Prostate gland (tissue), 2 donors: ENCODE measurements at regions not wholly inside any gene's neighbourhood (a gene's known extent, or its start where the extent isn't known, plus 50 kb on each side); places are given as distances from the start of the nearest gene placed in this dataset.

Source experiments
- DNase-seq: peaks from one replicate; pipeline ENCODE4 v3.0.0-alpha.2; 2019; ENCODE audit warnings: low spot score
- H3K27ac ChIP-seq, 2 donors: fragments of 200-600 bp; sonication (generic); 2 replicates each; pipeline ENCODE4 v1.5.1; 2017 to 2019
- H3K27me3 ChIP-seq: fragments of 200-600 bp; sonication (generic); replicated peaks from 2 replicates; pipeline ENCODE4 v1.5.1; 2019; ENCODE audit not compliant: insufficient read depth
- H3K36me3 ChIP-seq, 2 donors: fragments of 200-600 bp; sonication (generic); 1 replicate in 1 of 2; 2 replicates in 1 of 2; pipeline versions ENCODE4 v1.5.1 to v1.8.1; 2017 to 2019
- H3K4me1 ChIP-seq: fragments of 200-600 bp; sonication (generic); replicated peaks from 2 replicates; pipeline ENCODE4 v1.5.1; 2019
- H3K4me3 ChIP-seq, 2 donors: fragments of 200-600 bp; sonication (generic); 2 replicates each; pipeline ENCODE4 v1.5.1; 2017 to 2019
- H3K9me3 ChIP-seq: fragments of 200-600 bp; sonication (generic); 2 replicates; pipeline ENCODE4 v1.5.1; 2017
- POLR2A ChIP-seq: fragments of 450-650 bp; IDR thresholded peaks from one replicate; pipeline ENCODE4 v1.6.1; 2016; ENCODE audit warnings: antibody characterized with exemption, mild to moderate bottlenecking
- POLR2AphosphoS5 ChIP-seq: sonication (generic); formaldehyde crosslinking; IDR thresholded peaks from one replicate; pipeline ENCODE4 v1.6.1; 2017; ENCODE audit warnings: antibody characterized with exemption
- WGBS: methylation state at CpG from one replicate; pipeline ENCODE4 v1.1.5; 2018; 5-methylcytosine and 5-hydroxymethylcytosine counted together
- intact Hi-C: fragments of 100-400 bp; cut with DNase I; formaldehyde crosslinking; loops from one replicate; pipeline ENCODE4 v1.14.2; 2022
- TF ChIP-seq, protein P1 (sequence below), 4 experiments: fragments of 200-600 bp in 2 of 4; fragments of 450-650 bp in 2 of 4; sonication (generic) in 2 of 4; IDR thresholded peaks; 1 replicate in 3 of 4; 2 replicates in 1 of 4; pipeline ENCODE4 v1.5.1; 2016 to 2019; ENCODE audit warnings: antibody characterized with exemption in 4 of 4, mild to moderate bottlenecking in 2 of 4, moderate library complexity in 2 of 4

DNA sequence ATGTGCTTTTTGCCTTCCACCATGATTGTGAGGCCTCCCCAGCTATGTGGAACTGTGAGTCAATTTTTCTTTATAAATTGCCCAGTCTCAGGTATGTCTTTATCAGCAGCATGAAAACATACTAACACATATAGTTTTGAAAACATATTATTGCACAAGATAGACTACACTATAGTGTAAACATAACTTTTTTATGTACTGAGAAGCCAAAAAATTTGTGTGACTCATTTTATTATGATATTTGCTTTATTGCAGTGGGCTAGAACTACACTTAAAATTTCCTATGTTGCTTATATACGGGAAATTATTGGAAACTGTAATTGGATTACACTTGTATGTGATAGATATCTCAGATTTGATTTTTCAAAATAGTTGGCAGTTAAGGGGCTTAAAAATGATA is 885.5 kb upstream of the FBXO33 start:
- Histone ChIP-seq H3K36me3 (no peaks in the 10 kb centered on the region), H3K27ac (no peak overlapping the region), H3K4me3 (no peak overlapping the region), H3K4me1 (no peaks in the 10 kb centered on the region), H3K9me3 (no peaks in the 10 kb centered on the region), H3K27me3 (no peaks in the 10 kb centered on the region)
- TF ChIP-seq POLR2A (no peak), POLR2AphosphoS5 (no peak)
- TF ChIP-seq, protein P1, sequence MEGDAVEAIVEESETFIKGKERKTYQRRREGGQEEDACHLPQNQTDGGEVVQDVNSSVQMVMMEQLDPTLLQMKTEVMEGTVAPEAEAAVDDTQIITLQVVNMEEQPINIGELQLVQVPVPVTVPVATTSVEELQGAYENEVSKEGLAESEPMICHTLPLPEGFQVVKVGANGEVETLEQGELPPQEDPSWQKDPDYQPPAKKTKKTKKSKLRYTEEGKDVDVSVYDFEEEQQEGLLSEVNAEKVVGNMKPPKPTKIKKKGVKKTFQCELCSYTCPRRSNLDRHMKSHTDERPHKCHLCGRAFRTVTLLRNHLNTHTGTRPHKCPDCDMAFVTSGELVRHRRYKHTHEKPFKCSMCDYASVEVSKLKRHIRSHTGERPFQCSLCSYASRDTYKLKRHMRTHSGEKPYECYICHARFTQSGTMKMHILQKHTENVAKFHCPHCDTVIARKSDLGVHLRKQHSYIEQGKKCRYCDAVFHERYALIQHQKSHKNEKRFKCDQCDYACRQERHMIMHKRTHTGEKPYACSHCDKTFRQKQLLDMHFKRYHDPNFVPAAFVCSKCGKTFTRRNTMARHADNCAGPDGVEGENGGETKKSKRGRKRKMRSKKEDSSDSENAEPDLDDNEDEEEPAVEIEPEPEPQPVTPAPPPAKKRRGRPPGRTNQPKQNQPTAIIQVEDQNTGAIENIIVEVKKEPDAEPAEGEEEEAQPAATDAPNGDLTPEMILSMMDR (IDR thresholded peaks at IDR 0.05) = no peak
- intact Hi-C loops = no loop called here
- 92% methylated on average over 1 of the region's 1 CpG for WGBS
- no peak for DNase-seq

- H3K4me1 ChIP-seq = no peaks in the 10 kb centered on the region
- H3K9me3 ChIP-seq = no peaks in the 10 kb centered on the region
- no peak overlapping the region for H3K4me3 ChIP-seq
- H3K27me3 ChIP-seq = no peaks in the 10 kb centered on the region
- H3K36me3 ChIP-seq = no peaks in the 10 kb centered on the region
- TF ChIP-seq, protein P1 (IDR thresholded peaks at IDR 0.05) = no peak
- TF ChIP-seq POLR2A (no peak), POLR2AphosphoS5 (no peak)
- no peak for DNase-seq
- H3K27ac ChIP-seq = no peak overlapping the region
- 64% methylated on average over 2 of the region's 2 CpGs for WGBS
- intact Hi-C loops = no loop called here
These were observed 880.1 kb upstream of the FBXO33 start for GRCh38 chr14:40312296-40312695.

DNA sequence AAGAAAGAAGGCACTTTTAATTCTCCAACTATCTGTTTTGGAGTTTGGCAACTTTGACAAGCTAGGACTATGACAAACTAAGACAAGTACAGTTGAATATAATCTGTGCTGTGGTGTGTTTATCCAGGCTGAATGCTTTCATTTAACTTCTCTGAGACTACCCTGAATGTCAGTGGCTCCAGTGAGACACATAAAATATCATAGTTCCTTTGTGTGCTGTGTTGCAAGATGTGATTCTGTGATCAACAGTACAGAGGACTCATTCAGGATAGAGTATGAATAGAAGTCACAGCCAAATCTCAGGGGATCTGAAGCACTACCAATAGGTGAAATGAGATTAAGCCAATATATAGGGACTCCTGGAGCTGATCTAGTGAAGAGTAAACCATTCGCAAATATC is 876.9 kb upstream of the FBXO33 start:
- intact Hi-C loops = no loop called here
- Histone ChIP-seq H3K27ac (no peak overlapping the region), H3K9me3 (no peaks in the 10 kb centered on the region), H3K4me1 (no peaks in the 10 kb centered on the region), H3K27me3 (no peaks in the 10 kb centered on the region), H3K4me3 (no peak overlapping the region), H3K36me3 (no peaks in the 10 kb centered on the region)
- no peak for DNase-seq
- TF ChIP-seq, protein P1 (IDR thresholded peaks at IDR 0.05) = no peak
- TF ChIP-seq POLR2AphosphoS5 (no peak), POLR2A (no peak)
- WGBS = 90% methylated on average over 1 of the region's 1 CpG

GRCh38 chr14:40308240-40308639 is 876.0 kb upstream of the FBXO33 start:
- 82% methylated on average over 3 of the region's 3 CpGs for WGBS
- H3K4me1 ChIP-seq = no peaks in the 10 kb centered on the region

DNA sequence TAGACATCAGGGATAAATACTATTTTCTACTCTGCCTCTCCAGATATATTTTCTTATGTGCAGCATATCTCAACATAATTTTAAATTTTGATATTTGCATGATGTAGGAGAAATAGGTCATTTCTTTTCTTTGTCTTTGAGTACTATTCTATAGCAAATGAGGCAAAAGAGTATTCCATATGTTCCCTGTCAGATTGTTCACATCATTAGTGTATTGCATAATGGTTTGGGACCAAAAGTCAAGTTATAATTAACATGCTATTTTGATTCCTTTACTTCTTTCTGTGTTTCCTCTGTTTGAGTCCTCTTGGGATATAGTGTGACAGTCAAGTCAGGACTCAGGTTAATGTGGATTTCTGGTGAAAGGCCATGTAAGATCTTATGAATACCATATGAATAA is 864.6 kb upstream of the FBXO33 start:
- intact Hi-C loops = no loop called here
- no peaks in the 10 kb centered on the region for H3K4me1 ChIP-seq

More at GRCh38 chr14:40308240-40308639, 876.0 kb upstream of the FBXO33 start:
- Histone ChIP-seq H3K9me3 (no peaks in the 10 kb centered on the region), H3K27ac (no peak overlapping the region), H3K36me3 (no peaks in the 10 kb centered on the region), H3K4me3 (no peak overlapping the region), H3K27me3 (no peaks in the 10 kb centered on the region)
- DNase-seq = no peak
- intact Hi-C loops = no loop called here
- no peak for TF ChIP-seq POLR2AphosphoS5
- TF ChIP-seq, protein P1 (IDR thresholded peaks at IDR 0.05) = no peak
- no peak for TF ChIP-seq POLR2A

More for the DNA sequence above, 864.6 kb upstream of the FBXO33 start:
- no peak for DNase-seq
- no peak overlapping the region for H3K27ac ChIP-seq
- TF ChIP-seq, protein P1 (IDR thresholded peaks at IDR 0.05) = no peak
- TF ChIP-seq POLR2A = no peak
- TF ChIP-seq POLR2AphosphoS5 = no peak
- no peak overlapping the region for H3K4me3 ChIP-seq
- H3K27me3 ChIP-seq = no peaks in the 10 kb centered on the region
- no peaks in the 10 kb centered on the region for H3K36me3 ChIP-seq
- H3K9me3 ChIP-seq = no peaks in the 10 kb centered on the region
